ENCODE measurements at regions not wholly inside any gene's neighbourhood (a gene's known extent, or its start where the extent isn't known, plus 50 kb on each side); places are given as distances from the start of the nearest gene placed in this dataset.

DNA sequence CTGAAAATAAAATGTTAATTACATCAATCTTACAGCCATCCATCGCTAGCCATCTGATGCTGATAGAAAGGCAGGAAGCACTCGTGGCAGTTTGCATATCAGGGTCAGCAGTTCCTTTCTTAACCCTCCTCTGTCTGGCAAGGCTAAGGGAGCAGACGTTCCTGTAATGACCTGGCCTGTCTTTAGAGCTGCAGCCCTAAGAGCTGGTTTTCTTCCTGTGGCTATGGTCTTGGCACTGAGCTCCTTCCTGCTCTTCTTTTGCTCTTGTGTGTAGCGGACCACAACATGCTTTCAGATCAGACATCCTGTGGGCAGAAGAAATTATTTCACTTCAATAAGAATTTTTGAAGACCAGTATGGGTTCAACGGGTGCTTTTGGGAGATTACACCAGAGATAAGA, 170.4 kb downstream of the DAD1 start:
- no peak for TF ChIP-seq POLR2A (IDR thresholded peaks at IDR 0.05)
- TF ChIP-seq, protein P1, sequence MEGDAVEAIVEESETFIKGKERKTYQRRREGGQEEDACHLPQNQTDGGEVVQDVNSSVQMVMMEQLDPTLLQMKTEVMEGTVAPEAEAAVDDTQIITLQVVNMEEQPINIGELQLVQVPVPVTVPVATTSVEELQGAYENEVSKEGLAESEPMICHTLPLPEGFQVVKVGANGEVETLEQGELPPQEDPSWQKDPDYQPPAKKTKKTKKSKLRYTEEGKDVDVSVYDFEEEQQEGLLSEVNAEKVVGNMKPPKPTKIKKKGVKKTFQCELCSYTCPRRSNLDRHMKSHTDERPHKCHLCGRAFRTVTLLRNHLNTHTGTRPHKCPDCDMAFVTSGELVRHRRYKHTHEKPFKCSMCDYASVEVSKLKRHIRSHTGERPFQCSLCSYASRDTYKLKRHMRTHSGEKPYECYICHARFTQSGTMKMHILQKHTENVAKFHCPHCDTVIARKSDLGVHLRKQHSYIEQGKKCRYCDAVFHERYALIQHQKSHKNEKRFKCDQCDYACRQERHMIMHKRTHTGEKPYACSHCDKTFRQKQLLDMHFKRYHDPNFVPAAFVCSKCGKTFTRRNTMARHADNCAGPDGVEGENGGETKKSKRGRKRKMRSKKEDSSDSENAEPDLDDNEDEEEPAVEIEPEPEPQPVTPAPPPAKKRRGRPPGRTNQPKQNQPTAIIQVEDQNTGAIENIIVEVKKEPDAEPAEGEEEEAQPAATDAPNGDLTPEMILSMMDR (IDR thresholded peaks at IDR 0.05): no peak
